Upper lobe of left lung (tissue), 4 donors: ENCODE measurements at regions not wholly inside any gene's neighbourhood (a gene's known extent, or its start where the extent isn't known, plus 50 kb on each side); places are given as distances from the start of the nearest gene placed in this dataset.

Experiments used
- CTCF ChIP-seq, 6 experiments: fragments of 450-650 bp in 4 of 6; fragments of 200-600 bp in 2 of 6; sonication (generic) in 2 of 6; IDR thresholded peaks; one replicate each; pipeline ENCODE4 v1.5.1; 2016 to 2019; ENCODE audit warnings: antibody characterized with exemption in 6 of 6
- POLR2A ChIP-seq, 4 donors: fragments of 450-650 bp; IDR thresholded peaks; one replicate each; pipeline ENCODE4 v1.5.1; 2016 to 2017; ENCODE audit warnings: antibody characterized with exemption in 4 of 4, mild to moderate bottlenecking in 2 of 4
- POLR2AphosphoS5 ChIP-seq, 2 donors: sonication (generic); formaldehyde crosslinking; IDR thresholded peaks; one replicate each; pipeline ENCODE4 v1.5.1; 2017; ENCODE audit warnings: antibody characterized with exemption in 2 of 2

DNA sequence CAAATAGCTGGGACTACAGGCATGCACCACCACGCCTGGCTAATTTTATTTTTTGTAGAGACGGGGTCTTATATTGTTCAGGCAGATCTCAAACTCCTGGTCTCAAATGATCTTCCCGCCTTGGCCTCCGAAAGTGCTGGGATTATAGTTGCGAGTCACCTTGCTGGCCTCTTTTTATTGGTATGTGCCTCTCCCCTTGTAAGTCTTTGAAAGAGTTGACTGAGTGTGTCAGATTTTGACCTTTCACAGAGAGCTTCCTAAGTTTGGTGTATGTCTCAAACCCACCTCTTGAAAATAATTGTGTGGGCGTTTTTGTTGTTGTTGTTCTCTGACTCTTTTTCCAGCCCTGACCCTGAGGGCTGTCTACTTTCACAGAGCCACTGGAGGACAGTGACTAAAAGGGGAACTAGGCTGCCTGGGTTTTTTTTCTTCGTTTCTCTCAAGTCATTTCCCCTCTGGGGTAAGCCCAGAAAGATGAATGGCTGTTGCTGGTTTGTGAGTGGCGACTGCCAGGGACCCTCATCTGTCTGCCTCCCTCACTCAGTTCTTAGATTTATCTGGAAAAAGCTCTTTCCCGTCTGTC, 262.8 kb downstream of the ZEB1 start:
- TF ChIP-seq POLR2A (IDR thresholded peaks at IDR 0.05) (peak in 1 of 4 donors; percentile 13), CTCF (IDR thresholded peaks at IDR 0.05) (no peak), POLR2AphosphoS5 (IDR thresholded peaks at IDR 0.05) (no peak)
